A673 (cell line): ENCODE measurements at regions not wholly inside any gene's neighbourhood (a gene's known extent, or its start where the extent isn't known, plus 50 kb on each side); places are given as distances from the start of the nearest gene placed in this dataset.

ENCODE experiments used
- BruUV-seq: library from RNA; stranded (reverse); fragments of 400-500 nt; replicated peaks from 2 replicates; lab custom pipeline; 2021; lab: Mats Ljungman, UMichigan
- CTCF ChIA-PET: fragments of 300-600 bp; sonication (Branson Sonifier 250); formaldehyde crosslinking; loops from one replicate; lab custom pipeline; 2022; ENCODE audit warnings: antibody characterized with exemption; lab: Charles Lee
- POLR2A ChIA-PET: fragments of 300-600 bp; sonication (Branson Sonifier 250); formaldehyde crosslinking; loops from one replicate; lab custom pipeline; 2022; ENCODE audit warnings: antibody characterized with exemption; ENCODE audit not compliant: low non-redundant PET; lab: Charles Lee
- DNase-seq: peaks from one replicate; pipeline ENCODE4 v3.0.0-alpha.2; 2015; ENCODE audit warnings: low spot score
- H3K27ac ChIP-seq: fragments of 200-600 bp; sonication (generic); 2 replicates; pipeline ENCODE4 v1.5.1; 2016; ENCODE audit warnings: mixed run types, low read depth, mild to moderate bottlenecking, mixed read lengths, antibody characterized with exemption, low read length; ENCODE audit not compliant: poor library complexity, severe bottlenecking
- H3K27me3 ChIP-seq: fragments of 200-600 bp; sonication (generic); replicated peaks from 2 replicates; pipeline ENCODE4 v1.6.1; 2017; ENCODE audit warnings: mixed run types, low read depth, mild to moderate bottlenecking, mixed read lengths, antibody characterized with exemption, low read length; ENCODE audit not compliant: insufficient read depth, poor library complexity
- H3K36me3 ChIP-seq: fragments of 200-600 bp; sonication (generic); 2 replicates; pipeline ENCODE4 v1.6.1; 2016; ENCODE audit warnings: mixed run types, mild to moderate bottlenecking, mixed read lengths, antibody characterized with exemption, low read length; ENCODE audit not compliant: insufficient read depth, poor library complexity, severe bottlenecking
- H3K4me1 ChIP-seq: fragments of 200-600 bp; sonication (generic); 2 replicates; pipeline ENCODE4 v1.6.1; 2017; ENCODE audit warnings: mixed run types, mild to moderate bottlenecking, mixed read lengths, antibody characterized with exemption, low read length; ENCODE audit not compliant: insufficient read depth, poor library complexity, severe bottlenecking
- H3K4me3 ChIP-seq: fragments of 200-600 bp; sonication (generic); 2 replicates; pipeline ENCODE4 v1.5.1; 2016; ENCODE audit warnings: low read depth, mixed run types, mild to moderate bottlenecking, mixed read lengths, low read length; ENCODE audit not compliant: poor library complexity, severe bottlenecking
- H3K9me3 ChIP-seq: fragments of 200-600 bp; sonication (generic); 2 replicates; pipeline ENCODE4 v1.6.1; 2016; ENCODE audit warnings: mixed run types, low read depth, mild to moderate bottlenecking, mixed read lengths, antibody characterized with exemption, low read length; ENCODE audit not compliant: poor library complexity, severe bottlenecking
- CTCF ChIP-seq: fragments of 300-800, 200-600 bp; sonication (generic); conservative IDR thresholded peaks from 2 replicates; pipeline ENCODE4 v1.5.1; 2017; ENCODE audit warnings: low read depth, mild to moderate bottlenecking, antibody characterized with exemption, low read length, moderate library complexity, mixed read lengths
- EZH2 ChIP-seq: fragments of 200-600 bp; sonication (generic); IDR thresholded peaks from 2 replicates; pipeline ENCODE4 v1.6.1; 2017; ENCODE audit warnings: borderline replicate concordance, low read depth, mild to moderate bottlenecking, mixed read lengths, antibody characterized with exemption, low read length; ENCODE audit not compliant: poor library complexity, severe bottlenecking
- intact Hi-C: fragments of 100-400 bp; cut with micrococcal nuclease; formaldehyde crosslinking; loops from one replicate; pipeline ENCODE4 v1.10.0; 2022; ENCODE audit not compliant: unreplicated experiment

- H3K4me1 ChIP-seq, result no peaks in the 10 kb centered on the region
- TF ChIP-seq EZH2, result no peak
- TF ChIP-seq CTCF, result no peak
- no peaks in the 10 kb centered on the region for H3K27me3 ChIP-seq
- ChIA-PET POLR2A (no interaction called here), CTCF (no interaction called here)
- DNase-seq, result no peak
- no peak overlapping the region for H3K27ac ChIP-seq
- intact Hi-C loops, result no loop called here
- no TSS peak for BruUV-seq
- H3K9me3 ChIP-seq, result peaks cover 29% of the 10 kb centered on the region
- no peaks in the 10 kb centered on the region for H3K36me3 ChIP-seq
- H3K4me3 ChIP-seq, result no peak overlapping the region
Observed at GRCh38 chr7:57308631-57309408, 141.2 kb upstream of the ZNF716 start.

- no TSS peak for BruUV-seq
- intact Hi-C loops, result no loop called here
- CTCF ChIA-PET, result no interaction called here
- no peaks in the 10 kb centered on the region for H3K36me3 ChIP-seq
- H3K4me3 ChIP-seq, result no peak overlapping the region
- no peaks in the 10 kb centered on the region for H3K4me1 ChIP-seq
- TF ChIP-seq EZH2, result no peak
- no peak for TF ChIP-seq CTCF
- DNase-seq, result no peak
- POLR2A ChIA-PET, result no interaction called here
- H3K9me3 ChIP-seq, result peaks cover 17% of the 10 kb centered on the region
- no peaks in the 10 kb centered on the region for H3K27me3 ChIP-seq
- no peak overlapping the region for H3K27ac ChIP-seq
Observed at GRCh38 chr7:57327081-57327480, 122.9 kb upstream of the ZNF716 start.

- no TSS peak for BruUV-seq
- H3K9me3 ChIP-seq, result peaks cover 17% of the 10 kb centered on the region
- CTCF ChIA-PET, result no interaction called here
Observed at GRCh38 chr7:57328457-57328856, 121.5 kb upstream of the ZNF716 start.

More at GRCh38 chr7:57328457-57328856, 121.5 kb upstream of the ZNF716 start:
- intact Hi-C loops, result no loop called here
- Histone ChIP-seq H3K36me3 (no peaks in the 10 kb centered on the region), H3K4me3 (no peak overlapping the region), H3K27me3 (no peaks in the 10 kb centered on the region), H3K27ac (no peak overlapping the region), H3K4me1 (no peaks in the 10 kb centered on the region)
- no peak for DNase-seq
- no peak for TF ChIP-seq EZH2
- no peak for TF ChIP-seq CTCF
- POLR2A ChIA-PET, result no interaction called here
